Mesendoderm (in vitro differentiated cells): ENCODE measurements at regions not wholly inside any gene's neighbourhood (a gene's known extent, or its start where the extent isn't known, plus 50 kb on each side); places are given as distances from the start of the nearest gene placed in this dataset.

ENCODE experiments used
- DNase-seq: peaks from one replicate; pipeline ENCODE4 v3.0.0; 2013
- H2AK5ac ChIP-seq: 2 replicates; pipeline ENCODE4 v1.6.1; 2013; ENCODE audit warnings: low read length, inconsistent platforms
- H2BK120ac ChIP-seq: 2 replicates; pipeline ENCODE4 v1.6.1; 2013; ENCODE audit warnings: low read depth, mild to moderate bottlenecking, low read length, moderate library complexity, mixed read lengths
- H2BK15ac ChIP-seq: replicated peaks from 2 replicates; pipeline ENCODE4 v1.6.1; 2013; ENCODE audit warnings: low read depth, mild to moderate bottlenecking, moderate library complexity
- H2BK5ac ChIP-seq: 2 replicates; pipeline ENCODE4 v1.6.1; 2013; ENCODE audit warnings: low read length, inconsistent platforms
- H3K18ac ChIP-seq: 2 replicates; pipeline ENCODE4 v1.6.1; 2013; ENCODE audit warnings: mild to moderate bottlenecking, low read length, mixed read lengths
- H3K23ac ChIP-seq: one replicate; pipeline ENCODE4 v1.6.1; 2013; ENCODE audit warnings: low read length
- H3K27ac ChIP-seq: 2 replicates; pipeline ENCODE4 v1.5.1; 2013; ENCODE audit warnings: low read depth, mild to moderate bottlenecking, inconsistent platforms, low read length, moderate library complexity
- H3K27me3 ChIP-seq: 2 replicates; pipeline ENCODE4 v1.6.1; 2013; ENCODE audit warnings: low read length, control low read depth, mild to moderate bottlenecking, inconsistent platforms; ENCODE audit not compliant: insufficient read depth, poor library complexity
- H3K36me3 ChIP-seq: 2 replicates; pipeline ENCODE4 v1.6.1; 2013; ENCODE audit warnings: low read length, inconsistent platforms; ENCODE audit not compliant: control insufficient read depth, insufficient read depth
- H3K4ac ChIP-seq: one replicate; pipeline ENCODE4 v1.6.1; 2013; ENCODE audit warnings: low read depth, mild to moderate bottlenecking, low read length, moderate library complexity
- H3K4me1 ChIP-seq: 2 replicates; pipeline ENCODE4 v1.6.1; 2013; ENCODE audit warnings: low read depth, low read length, inconsistent platforms; ENCODE audit not compliant: control insufficient read depth
- H3K4me2 ChIP-seq: 2 replicates; pipeline ENCODE4 v1.6.1; 2013; ENCODE audit warnings: low read length
- H3K4me3 ChIP-seq: 2 replicates; pipeline ENCODE4 v1.5.1; 2013; ENCODE audit warnings: mild to moderate bottlenecking, low read length
- H3K56ac ChIP-seq: one replicate; pipeline ENCODE4 v1.6.1; 2013; ENCODE audit warnings: low read length
- H3K79me1 ChIP-seq: 2 replicates; pipeline ENCODE4 v1.6.1; 2013; ENCODE audit warnings: low read length, inconsistent platforms
- H3K79me2 ChIP-seq: 2 replicates; pipeline ENCODE4 v1.6.1; 2013; ENCODE audit warnings: mild to moderate bottlenecking, low read length; ENCODE audit not compliant: control insufficient read depth, insufficient read depth
- H3K9ac ChIP-seq: 2 replicates; pipeline ENCODE4 v1.6.1; 2013; ENCODE audit warnings: low read length, inconsistent platforms
- H4K5ac ChIP-seq: one replicate; pipeline ENCODE4 v1.6.1; 2013; ENCODE audit warnings: low read length
- H4K8ac ChIP-seq: one replicate; pipeline ENCODE4 v1.6.1; 2013; ENCODE audit warnings: low read depth, mild to moderate bottlenecking, control low read depth, low read length, moderate library complexity
- WGBS: extraction: QIAGEN DNeasy Blood & Tissue Kit; methylation state at CpG from one replicate; pipeline ENCODE4 v1.1.7; 2013; ENCODE audit warnings: low lambda C conversion rate, missing lambda C conversion rate; ENCODE audit not compliant: insufficient coverage; ENCODE audit errors: extremely low coverage; 5-methylcytosine and 5-hydroxymethylcytosine counted together

DNA sequence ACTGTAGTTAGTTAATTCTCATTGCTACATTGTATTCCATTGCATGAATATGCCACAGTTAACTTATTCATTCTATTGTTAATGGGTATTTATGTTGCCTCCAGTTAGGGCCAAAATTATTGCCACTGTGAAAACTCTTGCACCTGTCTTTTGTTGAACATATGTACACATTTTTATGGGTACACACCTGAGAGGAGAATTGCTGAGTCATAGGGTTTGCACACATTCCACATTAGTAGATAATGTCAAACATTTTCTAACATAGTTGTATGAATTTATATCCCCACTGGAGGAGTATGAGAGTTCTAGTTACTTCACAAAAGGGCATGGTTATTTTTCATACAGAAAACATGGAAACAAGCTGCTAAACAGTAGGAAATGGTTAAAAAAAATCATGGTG is 338.4 kb downstream of the FOXO1 start:
- no peak overlapping the region for H3K23ac ChIP-seq
- DNase-seq, result no peak

DNA sequence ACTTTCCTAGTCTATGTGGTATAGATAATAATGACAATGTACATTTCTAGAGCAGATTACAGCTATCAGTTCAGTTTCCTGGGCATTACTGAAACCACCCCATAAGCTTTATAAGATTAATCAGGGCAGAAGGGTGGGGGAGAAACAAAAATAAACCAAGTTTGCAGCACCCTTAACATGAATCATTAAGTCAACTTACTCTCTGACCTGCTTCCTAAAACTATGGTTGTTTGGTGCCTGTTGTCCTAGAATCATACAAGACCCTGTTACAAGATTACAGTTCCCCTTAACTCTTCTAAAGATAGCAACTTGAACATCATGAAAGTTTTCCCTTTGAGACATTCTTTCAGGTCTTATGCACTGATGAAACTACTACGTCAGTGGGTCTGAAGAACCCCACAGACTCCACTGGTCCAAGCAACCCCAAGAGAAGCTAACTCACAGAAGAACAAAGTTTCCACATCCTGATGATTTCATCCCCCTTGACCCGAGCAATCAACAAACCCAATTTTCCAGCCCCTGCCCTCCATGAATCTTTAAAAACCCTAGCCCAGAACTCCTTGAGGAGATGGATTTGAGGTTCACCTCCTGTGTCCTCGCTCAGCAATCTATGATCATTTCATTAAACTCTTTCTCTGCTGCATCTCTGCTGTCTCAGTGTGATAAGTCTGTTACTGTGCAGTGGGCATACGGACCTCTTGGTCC is 336.5 kb downstream of the FOXO1 start:
- DNase-seq, result no peak
- no peaks in the 10 kb centered on the region for H3K79me1 ChIP-seq
- H2BK5ac ChIP-seq, result no peak overlapping the region
- no peak overlapping the region for H3K18ac ChIP-seq
- H2AK5ac ChIP-seq, result no peak overlapping the region
- H3K27me3 ChIP-seq, result no peaks in the 10 kb centered on the region
- no CpG with 5 or more reads among the region's 4 CpGs for WGBS
- H3K4me1 ChIP-seq, result peaks cover 3% of the 10 kb centered on the region
- no peaks in the 10 kb centered on the region for H3K36me3 ChIP-seq
- H3K79me2 ChIP-seq, result no peaks in the 10 kb centered on the region
- peak overlapping the region; percentile 25 for H3K4ac ChIP-seq
- no peak overlapping the region for H3K23ac ChIP-seq
- no peak overlapping the region for H3K4me3 ChIP-seq
- H3K9ac ChIP-seq, result no peak overlapping the region
- no peak overlapping the region for H2BK120ac ChIP-seq
- no peak overlapping the region for H4K5ac ChIP-seq
- no peak overlapping the region for H3K4me2 ChIP-seq
- no peak overlapping the region for H4K8ac ChIP-seq
- no peak overlapping the region for H3K27ac ChIP-seq
- H2BK15ac ChIP-seq, result peak overlapping the region; percentile 76
- H3K56ac ChIP-seq, result no peak overlapping the region

More for the DNA sequence above, 338.4 kb downstream of the FOXO1 start:
- Histone ChIP-seq H3K79me2 (no peaks in the 10 kb centered on the region), H3K4me3 (no peak overlapping the region), H3K18ac (no peak overlapping the region), H3K4ac (no peak overlapping the region), H3K27me3 (no peaks in the 10 kb centered on the region), H4K8ac (no peak overlapping the region), H2AK5ac (no peak overlapping the region), H3K56ac (no peak overlapping the region), H3K9ac (no peak overlapping the region), H3K79me1 (no peaks in the 10 kb centered on the region), H3K4me2 (no peak overlapping the region), H4K5ac (no peak overlapping the region), H3K4me1 (peaks cover 3% of the 10 kb centered on the region), H3K27ac (no peak overlapping the region), H2BK15ac (no peak overlapping the region), H3K36me3 (no peaks in the 10 kb centered on the region), H2BK5ac (no peak overlapping the region), H2BK120ac (no peak overlapping the region)

DNA sequence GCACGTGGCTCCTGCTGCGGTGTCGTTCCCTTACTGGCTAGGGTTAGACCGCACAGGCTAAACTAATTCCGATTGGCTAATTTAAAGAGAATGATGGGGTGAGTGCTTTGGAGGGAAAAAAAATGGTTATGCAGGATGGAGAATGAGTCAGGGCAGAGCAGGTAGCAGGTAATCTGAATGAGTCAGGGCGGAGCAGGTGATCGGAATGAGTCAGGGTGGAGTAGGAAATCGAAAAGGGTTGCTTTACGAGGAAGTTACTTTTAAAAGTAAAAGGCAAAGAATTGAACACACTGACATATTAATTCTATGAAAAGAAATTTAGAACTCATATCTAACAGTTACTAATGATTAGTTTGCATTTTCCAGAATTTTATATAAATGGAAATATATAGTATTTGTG is 335.5 kb downstream of the FOXO1 start:
- H3K4me1 ChIP-seq, result peaks cover 3% of the 10 kb centered on the region
- H3K4me3 ChIP-seq, result no peak overlapping the region
- H3K9ac ChIP-seq, result no peak overlapping the region
- H2BK120ac ChIP-seq, result no peak overlapping the region
- no peak overlapping the region for H2BK15ac ChIP-seq
- no peak overlapping the region for H3K4me2 ChIP-seq
- no peaks in the 10 kb centered on the region for H3K36me3 ChIP-seq
- H3K18ac ChIP-seq, result no peak overlapping the region
- no peaks in the 10 kb centered on the region for H3K79me2 ChIP-seq
- no peaks in the 10 kb centered on the region for H3K79me1 ChIP-seq
- no peak overlapping the region for H2AK5ac ChIP-seq
- no peak overlapping the region for H4K8ac ChIP-seq
- H3K23ac ChIP-seq, result no peak overlapping the region
- no peak overlapping the region for H4K5ac ChIP-seq
- H3K27ac ChIP-seq, result no peak overlapping the region
- no CpG with 5 or more reads among the region's 9 CpGs for WGBS
- H3K4ac ChIP-seq, result no peak overlapping the region
- no peaks in the 10 kb centered on the region for H3K27me3 ChIP-seq
- H3K56ac ChIP-seq, result no peak overlapping the region
- H2BK5ac ChIP-seq, result no peak overlapping the region
- DNase-seq, result no peak

DNA sequence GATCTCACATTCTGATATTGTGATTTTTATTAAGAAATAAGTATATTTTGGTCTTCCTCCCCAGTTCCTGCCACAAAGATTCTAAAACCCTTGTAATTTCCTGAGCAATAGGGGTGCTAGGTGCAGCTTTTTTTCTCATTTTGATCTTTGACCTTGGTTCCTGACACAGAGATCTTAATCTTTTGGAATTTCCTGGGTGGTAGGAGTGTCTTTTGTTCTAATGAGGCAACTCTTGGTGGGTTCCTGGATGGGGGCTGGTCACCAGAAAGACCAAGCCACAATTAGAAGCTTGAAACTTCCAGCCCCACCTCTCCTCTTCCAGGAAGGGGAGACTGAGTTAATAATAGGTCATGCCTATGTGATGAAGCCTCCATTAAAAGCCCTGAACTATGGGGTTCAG is 334.6 kb downstream of the FOXO1 start:
- Histone ChIP-seq H4K5ac (no peak overlapping the region), H4K8ac (no peak overlapping the region), H3K79me1 (no peaks in the 10 kb centered on the region), H3K4me1 (peaks cover 3% of the 10 kb centered on the region), H3K36me3 (no peaks in the 10 kb centered on the region), H3K4me3 (no peak overlapping the region), H2BK5ac (no peak overlapping the region), H2BK120ac (no peak overlapping the region), H2AK5ac (no peak overlapping the region), H2BK15ac (no peak overlapping the region), H3K27ac (no peak overlapping the region), H3K4me2 (no peak overlapping the region), H3K56ac (peak overlapping the region; percentile 7), H3K4ac (no peak overlapping the region), H3K18ac (no peak overlapping the region), H3K23ac (no peak overlapping the region), H3K9ac (no peak overlapping the region), H3K79me2 (no peaks in the 10 kb centered on the region), H3K27me3 (no peaks in the 10 kb centered on the region)
- no peak for DNase-seq

DNA sequence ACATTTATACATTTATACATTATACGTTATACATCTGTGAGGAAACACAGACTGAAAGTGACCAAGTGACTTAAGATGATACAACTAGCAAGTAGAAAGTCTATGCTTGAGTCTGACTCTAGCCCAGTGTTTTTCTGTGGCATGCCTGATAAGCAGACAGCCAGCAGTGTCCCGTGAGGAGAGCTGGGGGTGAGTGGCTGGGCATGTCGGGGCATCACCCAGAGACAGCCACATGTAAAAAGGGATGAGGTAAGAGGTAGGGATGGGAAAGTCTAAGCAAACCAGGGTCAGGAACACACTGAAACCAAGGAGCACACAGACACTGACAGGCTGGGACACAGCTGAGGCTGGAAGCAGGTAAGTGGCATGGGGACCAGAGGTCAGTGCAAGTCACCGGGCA is 333.2 kb downstream of the FOXO1 start:
- no peaks in the 10 kb centered on the region for H3K36me3 ChIP-seq
- H2AK5ac ChIP-seq, result peak overlapping the region; percentile 4
- H2BK120ac ChIP-seq, result no peak overlapping the region
- no peak overlapping the region for H3K27ac ChIP-seq
- H3K18ac ChIP-seq, result no peak overlapping the region
- no peak overlapping the region for H3K23ac ChIP-seq
- H3K27me3 ChIP-seq, result no peaks in the 10 kb centered on the region
- WGBS, result no CpG with 5 or more reads among the region's 4 CpGs
- H3K79me2 ChIP-seq, result no peaks in the 10 kb centered on the region
- H3K56ac ChIP-seq, result peak overlapping the region; percentile 44
- no peak overlapping the region for H3K4me2 ChIP-seq
- H3K9ac ChIP-seq, result no peak overlapping the region
- no peaks in the 10 kb centered on the region for H3K79me1 ChIP-seq
- no peak overlapping the region for H4K5ac ChIP-seq
- H3K4ac ChIP-seq, result no peak overlapping the region
- no peak for DNase-seq
- H2BK15ac ChIP-seq, result no peak overlapping the region
- peaks cover 3% of the 10 kb centered on the region for H3K4me1 ChIP-seq
- H2BK5ac ChIP-seq, result no peak overlapping the region
- no peak overlapping the region for H4K8ac ChIP-seq
- no peak overlapping the region for H3K4me3 ChIP-seq

DNA sequence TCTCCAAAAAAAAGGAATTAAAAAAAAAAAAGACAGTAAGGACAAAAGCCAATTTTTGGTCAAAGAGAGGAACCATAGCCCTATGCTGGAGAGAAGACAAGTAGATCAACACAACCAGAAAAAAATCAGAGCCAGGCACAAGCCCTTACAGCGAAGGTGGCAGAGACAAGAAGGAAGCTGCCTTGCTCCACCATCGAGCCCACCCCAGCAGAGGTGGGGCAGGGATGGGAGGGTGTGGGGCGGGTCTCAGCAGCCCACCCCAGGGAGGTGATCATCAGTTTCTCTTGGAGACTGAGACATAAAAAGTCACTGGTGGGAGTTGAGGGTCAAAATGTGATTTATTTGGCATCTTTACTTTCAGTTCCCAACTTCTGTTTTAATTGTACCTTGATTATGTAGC is 332.4 kb downstream of the FOXO1 start:
- no peak overlapping the region for H2AK5ac ChIP-seq
- H3K79me1 ChIP-seq, result no peaks in the 10 kb centered on the region
- H2BK15ac ChIP-seq, result no peak overlapping the region
- no peaks in the 10 kb centered on the region for H3K27me3 ChIP-seq
- no peak overlapping the region for H3K27ac ChIP-seq
- no peak overlapping the region for H4K5ac ChIP-seq
- no peaks in the 10 kb centered on the region for H3K79me2 ChIP-seq
- H3K23ac ChIP-seq, result no peak overlapping the region
- H3K18ac ChIP-seq, result no peak overlapping the region
- H4K8ac ChIP-seq, result no peak overlapping the region
- H3K4me1 ChIP-seq, result peaks cover 3% of the 10 kb centered on the region
- DNase-seq, result no peak
- H3K4me2 ChIP-seq, result no peak overlapping the region
- H3K9ac ChIP-seq, result no peak overlapping the region
- no peak overlapping the region for H2BK5ac ChIP-seq
- H3K4me3 ChIP-seq, result no peak overlapping the region
- WGBS, result no CpG with 5 or more reads among the region's 3 CpGs
- H3K36me3 ChIP-seq, result no peaks in the 10 kb centered on the region
- no peak overlapping the region for H2BK120ac ChIP-seq
- H3K56ac ChIP-seq, result no peak overlapping the region
- no peak overlapping the region for H3K4ac ChIP-seq
